HG02981 (cell line): ENCODE measurements at regions not wholly inside any gene's neighbourhood (a gene's known extent, or its start where the extent isn't known, plus 50 kb on each side); places are given as distances from the start of the nearest gene placed in this dataset.
"Not testable (repeated sequence)": the region's sequence is repeated elsewhere in the genome, so short reads cannot be mapped to it uniquely, and the experiment has no call there.

Experiments
- ATAC-seq: cut with Tn5 transposase; IDR thresholded peaks from one replicate; pipeline ENCODE4 v1.9.1; 2021; ENCODE audit warnings: mild to moderate bottlenecking, moderate library complexity; ENCODE audit not compliant: unreplicated experiment

DNA sequence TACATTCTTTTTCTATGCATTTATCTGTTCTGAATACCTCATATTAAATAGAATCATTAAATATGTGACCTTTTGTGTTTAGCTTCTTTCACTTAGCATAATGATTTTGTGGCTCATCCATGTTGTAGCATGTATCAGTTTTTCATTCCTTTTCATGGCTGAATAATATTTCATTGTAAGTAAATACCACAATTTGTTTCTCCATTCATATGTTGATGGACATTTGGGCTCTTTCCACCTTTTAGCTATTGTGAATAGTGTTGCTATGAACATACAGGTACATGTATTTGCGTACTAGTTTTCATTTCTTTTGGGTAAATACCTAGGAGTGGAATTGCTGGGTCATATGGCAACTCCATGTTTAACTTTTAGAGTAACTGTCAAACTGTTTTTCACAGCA is 85.1 kb downstream of the GNL3L start:
- ATAC-seq = no peak

DNA sequence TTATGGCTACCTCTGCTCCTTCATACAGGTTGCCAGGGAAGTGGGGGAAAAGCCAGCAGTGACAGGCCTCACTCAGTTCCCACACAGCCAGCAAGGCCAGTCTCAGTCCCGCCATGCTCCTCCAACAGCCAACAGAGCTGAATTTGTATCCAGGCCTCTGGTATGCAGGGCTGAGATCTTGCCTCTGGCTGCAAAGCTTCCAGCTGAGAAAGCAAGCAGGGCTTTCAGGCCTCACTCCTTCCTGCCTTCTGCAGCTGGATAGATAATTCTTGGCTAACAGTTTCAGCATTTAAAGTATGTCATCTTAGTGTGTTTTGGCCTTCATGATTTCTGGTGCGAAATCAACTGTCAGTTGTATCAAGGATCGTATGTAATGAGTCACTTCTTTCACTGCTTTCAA is 103.6 kb downstream of the GNL3L start:
- no peak for ATAC-seq

DNA sequence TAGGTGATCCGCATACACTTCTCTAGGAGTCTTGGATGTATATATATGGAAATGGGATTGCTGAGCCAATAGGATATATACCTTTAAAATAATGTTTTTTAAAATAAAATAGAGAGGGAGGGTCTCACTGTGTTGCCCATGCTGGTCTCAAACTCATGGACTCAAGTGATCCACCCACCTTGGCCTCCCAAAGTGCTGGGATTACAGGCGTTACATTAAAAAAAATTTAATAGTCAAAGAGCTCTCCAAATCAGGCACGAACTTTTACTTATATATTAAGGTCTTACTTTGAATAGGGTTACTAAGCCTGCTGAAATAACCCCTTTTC is 109.0 kb downstream of the GNL3L start:
- ATAC-seq = no peak

DNA sequence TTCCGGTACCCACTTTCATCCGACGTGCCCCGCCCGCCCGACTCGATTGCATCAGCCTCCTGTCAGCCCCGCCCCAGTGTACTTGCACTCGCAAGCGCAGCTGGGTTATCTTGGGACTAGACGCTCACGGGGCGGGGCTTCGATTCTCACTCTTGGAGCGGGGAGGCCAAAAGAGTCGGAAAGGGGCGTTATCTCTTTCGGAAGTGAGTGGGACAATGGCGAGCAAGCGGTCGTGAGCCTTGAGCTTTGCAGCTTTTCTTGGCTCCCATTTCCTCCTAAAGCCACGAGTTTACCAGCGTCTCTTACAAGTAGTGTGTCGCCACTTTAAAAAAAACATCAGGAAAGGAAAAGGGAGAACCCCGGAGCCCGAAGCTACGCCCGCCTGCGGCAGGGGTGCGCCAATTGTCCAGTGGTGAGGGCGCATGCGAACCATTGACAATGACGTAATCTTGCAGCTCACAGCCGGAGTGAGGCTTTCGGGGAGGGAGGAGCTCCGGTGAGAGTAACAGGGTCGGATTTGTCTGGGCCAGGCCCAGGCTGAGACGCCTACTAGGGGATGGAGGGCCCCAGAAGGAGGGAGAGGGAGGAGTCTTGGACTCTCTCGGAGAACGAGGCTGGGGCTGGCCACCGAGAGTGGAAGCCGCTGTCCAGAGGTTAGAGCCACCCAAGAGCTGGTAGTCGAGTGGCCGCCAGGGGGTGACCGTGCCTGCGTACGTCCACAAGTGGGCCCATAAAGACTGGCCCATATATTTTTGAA is 109.5 kb downstream of the GNL3L start:
- ATAC-seq = peak; percentile 93

DNA sequence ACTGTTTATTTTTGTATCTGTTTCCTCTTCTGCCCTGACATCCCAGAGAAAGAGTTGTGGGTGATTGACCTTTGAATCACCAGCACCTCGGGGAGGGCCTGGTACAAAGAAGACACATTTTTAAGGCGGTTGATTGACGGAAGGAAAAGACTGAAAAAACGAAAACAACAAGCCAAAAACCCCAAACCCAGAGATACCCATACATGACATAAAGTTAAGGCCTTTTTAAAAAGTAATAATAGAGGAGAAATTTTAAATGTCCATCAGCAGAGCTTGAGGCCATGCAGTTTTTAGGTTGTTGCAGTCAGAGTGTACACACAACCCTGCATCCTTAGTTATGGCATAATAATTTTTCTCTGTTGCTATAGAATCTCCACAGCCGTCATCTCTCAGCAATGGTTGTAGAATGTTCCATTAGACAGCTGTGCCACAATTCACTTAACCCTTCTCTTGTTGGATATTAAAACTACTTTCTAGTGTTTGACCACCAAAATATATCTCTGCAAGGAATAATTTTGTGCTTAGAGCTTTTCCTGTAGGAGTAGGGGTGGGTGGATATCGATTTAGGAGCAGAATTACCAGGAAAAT is 110.2 kb downstream of the GNL3L start:
- ATAC-seq = no peak

DNA sequence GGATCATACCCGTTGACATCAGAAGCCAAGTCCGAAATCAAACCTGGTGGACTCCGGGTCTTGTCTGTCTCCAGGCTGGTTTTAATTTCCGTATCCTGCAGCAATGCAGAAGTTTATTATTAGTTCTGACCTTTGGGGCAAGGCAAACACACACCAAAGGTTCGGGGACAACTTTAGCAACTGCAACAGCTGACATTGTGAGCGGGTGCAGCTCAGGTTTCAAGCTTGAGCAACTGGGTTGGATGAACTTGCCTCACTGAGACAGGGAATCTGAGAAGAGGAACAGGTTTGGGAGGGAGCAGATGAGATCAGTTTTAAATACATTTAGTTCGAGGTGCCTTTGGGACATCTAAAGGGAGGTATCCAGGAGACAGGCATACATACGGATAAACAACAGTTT is 110.7 kb downstream of the GNL3L start:
- no peak for ATAC-seq

DNA sequence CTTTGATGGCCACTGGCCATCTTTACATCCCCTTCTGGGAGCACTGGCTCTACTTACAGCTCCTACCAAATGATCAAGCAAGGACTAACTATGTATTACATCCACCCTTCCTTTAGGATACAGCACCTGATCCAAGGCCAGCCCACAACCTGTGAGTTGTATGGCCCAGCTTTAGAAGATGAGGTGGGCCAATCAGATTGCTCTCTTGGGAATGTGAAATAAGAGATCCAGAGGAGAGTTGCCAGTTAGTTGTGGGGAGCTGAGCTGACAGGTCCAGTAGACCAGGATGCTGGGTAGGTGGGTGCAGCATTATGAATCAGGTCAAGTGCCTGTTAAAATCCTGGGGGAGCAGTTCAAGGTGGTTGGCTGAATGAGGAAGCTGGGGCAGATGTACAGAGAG is 111.5 kb downstream of the GNL3L start:
- ATAC-seq = no peak

DNA sequence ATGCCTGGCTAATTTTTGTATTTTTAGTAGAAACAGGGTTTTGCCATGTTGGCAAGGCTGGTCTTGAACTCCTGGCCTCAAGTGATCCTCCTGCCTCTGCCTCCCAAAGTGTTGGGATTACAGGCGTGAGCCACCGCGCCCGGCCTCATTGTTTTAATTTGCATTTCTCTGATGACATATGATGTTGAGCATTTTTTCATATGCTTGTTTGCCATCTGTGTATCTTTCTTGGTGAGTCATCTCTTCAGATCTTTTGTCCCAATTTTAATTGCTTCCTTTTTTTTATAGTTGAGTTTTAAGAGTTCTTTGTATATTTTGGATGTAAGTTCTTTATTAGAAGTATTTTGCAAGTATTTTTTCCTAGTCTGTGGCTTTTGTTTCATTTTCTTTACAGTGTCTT is 117.6 kb downstream of the GNL3L start:
- ATAC-seq = not testable (repeated sequence)

DNA sequence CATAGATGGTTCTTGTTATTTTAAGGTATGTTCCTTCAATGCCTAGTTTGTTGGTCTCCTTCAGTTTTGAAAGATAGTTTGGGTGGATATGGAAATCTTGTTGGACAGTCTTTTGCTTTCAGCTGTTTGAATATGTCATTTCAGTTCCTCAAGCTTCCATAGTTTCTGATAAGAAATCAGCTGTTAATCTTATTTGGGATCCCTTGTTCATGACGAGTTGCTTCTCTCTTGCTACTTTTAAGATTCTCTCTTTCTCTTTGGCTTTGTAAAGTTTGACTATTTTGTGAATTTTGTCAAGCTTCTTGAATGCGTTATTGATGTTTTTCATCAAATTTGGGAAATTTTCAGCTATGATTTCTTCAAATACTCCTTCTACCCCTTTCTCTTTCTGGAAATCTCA is 129.5 kb downstream of the GNL3L start:
- no peak for ATAC-seq

DNA sequence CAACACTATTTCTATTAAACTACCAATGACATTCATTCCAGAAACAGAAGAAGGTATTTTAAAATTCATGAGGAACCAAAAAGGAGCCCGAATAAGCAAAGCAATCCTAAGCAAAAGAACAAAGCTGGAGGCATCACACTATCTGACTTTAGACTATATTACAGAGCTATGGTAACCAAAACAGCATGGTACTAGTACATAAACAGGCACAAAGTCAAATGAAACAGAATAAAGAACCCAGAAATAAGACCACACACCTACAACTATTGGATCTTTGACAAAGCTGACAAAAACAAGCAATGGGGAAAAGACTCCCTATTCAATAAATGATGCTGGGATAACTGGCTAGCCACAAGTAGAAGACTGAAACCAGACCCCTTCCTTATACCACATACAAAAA is 122.3 kb downstream of the ITIH6 start:
- no peak for ATAC-seq

DNA sequence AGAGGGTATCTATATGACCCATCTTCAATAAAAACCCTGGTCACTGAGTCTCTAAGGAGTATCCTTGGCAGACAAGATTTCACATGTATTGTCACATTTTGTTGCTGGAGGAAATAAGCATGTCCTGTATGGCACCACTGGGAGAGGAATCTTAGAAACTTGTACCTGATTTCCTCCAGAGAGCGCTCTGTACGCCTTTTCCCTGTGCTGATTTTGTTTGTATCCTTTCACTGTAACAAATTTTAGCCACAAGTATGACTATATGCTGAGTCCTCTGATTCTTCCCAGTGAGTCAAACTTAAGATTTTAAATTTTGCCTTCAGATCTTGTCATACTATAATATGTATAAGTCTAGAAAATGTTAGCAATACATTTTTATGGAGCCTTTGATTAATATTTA is 102.8 kb downstream of the ITIH6 start:
- no peak for ATAC-seq

DNA sequence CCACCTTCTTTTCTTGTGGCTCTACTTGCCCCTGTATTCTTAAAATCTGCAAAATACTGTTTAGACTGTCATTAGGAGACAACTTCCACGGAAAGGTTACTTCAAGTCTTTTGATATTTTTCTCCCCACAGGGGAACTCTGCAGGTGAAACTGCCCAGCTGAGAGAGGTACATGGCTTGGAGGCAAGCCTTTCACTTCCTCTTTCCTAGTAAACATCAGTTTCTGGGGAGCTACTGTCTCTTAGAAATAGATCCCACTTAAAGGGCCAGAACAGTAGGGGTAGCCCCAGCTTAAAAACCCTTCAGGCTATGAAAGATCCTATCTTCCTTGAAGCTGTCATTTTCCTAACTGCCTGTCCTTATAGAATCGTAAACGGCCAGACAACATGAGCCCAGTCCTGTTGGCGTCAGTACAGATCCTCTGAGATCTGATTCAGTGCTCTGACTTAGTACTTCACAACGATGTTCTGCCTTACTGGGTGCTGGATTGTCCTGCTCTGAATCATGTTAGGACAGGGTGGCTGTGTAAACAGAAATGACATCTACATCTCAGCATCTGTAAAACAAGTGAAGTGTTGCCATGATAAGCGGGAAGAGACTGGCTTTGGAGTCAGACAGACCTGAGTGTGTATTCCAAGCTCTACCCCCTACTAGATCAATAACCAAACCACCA is 102.1 kb downstream of the ITIH6 start:
- peak; percentile 100 for ATAC-seq
